Osteoblast (primary cell): ENCODE measurements at regions not wholly inside any gene's neighbourhood (a gene's known extent, or its start where the extent isn't known, plus 50 kb on each side); places are given as distances from the start of the nearest gene placed in this dataset.

Experiments
- DNase-seq: peaks from one replicate; pipeline ENCODE4 v3.0.0; 2011; ENCODE audit warnings: low spot score, mixed read lengths; ENCODE audit not compliant: insufficient read length; ENCODE audit errors: missing footprints
- H2AFZ ChIP-seq: 2 replicates; pipeline ENCODE4 v1.6.0; 2011; ENCODE audit warnings: mild to moderate bottlenecking, low read length
- H3K27ac ChIP-seq: 2 replicates; pipeline ENCODE4 v1.5.1; 2011; ENCODE audit warnings: mild to moderate bottlenecking, low read depth, low read length, moderate library complexity
- H3K27me3 ChIP-seq: 2 replicates; pipeline ENCODE4 v1.6.0; 2012; ENCODE audit warnings: mild to moderate bottlenecking, control low read depth, inconsistent platforms, low read length, moderate library complexity; ENCODE audit not compliant: insufficient read depth
- H3K36me3 ChIP-seq: 2 replicates; pipeline ENCODE4 v1.5.1; 2011; ENCODE audit warnings: mild to moderate bottlenecking, low read length, control low read depth, moderate library complexity; ENCODE audit not compliant: insufficient read depth
- H3K4me1 ChIP-seq: 2 replicates; pipeline ENCODE4 v1.5.1; 2011; ENCODE audit warnings: mild to moderate bottlenecking, low read length, control low read depth, moderate library complexity; ENCODE audit not compliant: insufficient read depth
- H3K4me2 ChIP-seq: 2 replicates; pipeline ENCODE4 v1.6.0; 2011; ENCODE audit warnings: mild to moderate bottlenecking, low read length; ENCODE audit not compliant: insufficient read depth
- H3K4me3 ChIP-seq: fragments of 200-600 bp; sonication (generic); 3 replicates; pipeline ENCODE4 v1.5.1; 2012; ENCODE audit warnings: mild to moderate bottlenecking, low read length, inconsistent platforms; ENCODE audit not compliant: insufficient read depth
- H3K79me2 ChIP-seq: 2 replicates; pipeline ENCODE4 v1.6.0; 2012; ENCODE audit warnings: mild to moderate bottlenecking, low read length, control low read depth, inconsistent platforms; ENCODE audit not compliant: insufficient read depth
- H3K9me3 ChIP-seq: 2 replicates; pipeline ENCODE4 v1.5.1; 2011; ENCODE audit warnings: low read depth, low read length, control low read depth
- H4K20me1 ChIP-seq: 2 replicates; pipeline ENCODE4 v1.6.0; 2012; ENCODE audit warnings: mild to moderate bottlenecking, low read length, control low read depth; ENCODE audit not compliant: insufficient read depth
- TF ChIP-seq, protein P1 (sequence below): IDR thresholded peaks from 2 replicates; pipeline ENCODE4 v1.5.1; 2011; ENCODE audit warnings: mild to moderate bottlenecking, low read depth, low read length, moderate library complexity; ENCODE audit errors: extremely low read depth

DNA sequence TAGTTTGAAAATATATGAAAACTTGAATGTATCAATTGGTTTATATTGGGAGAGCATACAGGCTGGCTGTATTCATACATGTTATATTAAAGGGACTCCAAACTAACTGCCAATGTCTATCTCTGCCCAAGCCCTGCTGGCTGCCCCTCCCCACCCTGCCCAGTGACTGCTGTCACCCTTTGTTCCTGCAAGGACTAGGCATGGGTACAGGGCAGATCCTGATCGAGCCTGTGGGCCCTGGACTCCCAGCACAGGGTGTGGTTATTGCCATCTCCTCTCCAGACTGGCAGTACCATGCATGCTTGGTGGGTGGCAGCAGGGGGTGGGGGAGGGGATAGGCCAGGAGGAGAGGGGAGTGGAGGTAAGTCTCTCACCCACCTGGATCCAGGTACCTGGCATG, 167.5 kb upstream of the RASGEF1B start:
- Histone ChIP-seq H3K27ac (no peak overlapping the region), H3K4me1 (no peaks in the 10 kb centered on the region), H4K20me1 (no peaks in the 10 kb centered on the region), H3K9me3 (no peaks in the 10 kb centered on the region), H2AFZ (no peak overlapping the region), H3K4me3 (no peak overlapping the region), H3K79me2 (no peaks in the 10 kb centered on the region), H3K4me2 (no peak overlapping the region), H3K36me3 (no peaks in the 10 kb centered on the region), H3K27me3 (no peaks in the 10 kb centered on the region)
- DNase-seq, result no peak
- TF ChIP-seq, protein P1, sequence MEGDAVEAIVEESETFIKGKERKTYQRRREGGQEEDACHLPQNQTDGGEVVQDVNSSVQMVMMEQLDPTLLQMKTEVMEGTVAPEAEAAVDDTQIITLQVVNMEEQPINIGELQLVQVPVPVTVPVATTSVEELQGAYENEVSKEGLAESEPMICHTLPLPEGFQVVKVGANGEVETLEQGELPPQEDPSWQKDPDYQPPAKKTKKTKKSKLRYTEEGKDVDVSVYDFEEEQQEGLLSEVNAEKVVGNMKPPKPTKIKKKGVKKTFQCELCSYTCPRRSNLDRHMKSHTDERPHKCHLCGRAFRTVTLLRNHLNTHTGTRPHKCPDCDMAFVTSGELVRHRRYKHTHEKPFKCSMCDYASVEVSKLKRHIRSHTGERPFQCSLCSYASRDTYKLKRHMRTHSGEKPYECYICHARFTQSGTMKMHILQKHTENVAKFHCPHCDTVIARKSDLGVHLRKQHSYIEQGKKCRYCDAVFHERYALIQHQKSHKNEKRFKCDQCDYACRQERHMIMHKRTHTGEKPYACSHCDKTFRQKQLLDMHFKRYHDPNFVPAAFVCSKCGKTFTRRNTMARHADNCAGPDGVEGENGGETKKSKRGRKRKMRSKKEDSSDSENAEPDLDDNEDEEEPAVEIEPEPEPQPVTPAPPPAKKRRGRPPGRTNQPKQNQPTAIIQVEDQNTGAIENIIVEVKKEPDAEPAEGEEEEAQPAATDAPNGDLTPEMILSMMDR, result no peak

DNA sequence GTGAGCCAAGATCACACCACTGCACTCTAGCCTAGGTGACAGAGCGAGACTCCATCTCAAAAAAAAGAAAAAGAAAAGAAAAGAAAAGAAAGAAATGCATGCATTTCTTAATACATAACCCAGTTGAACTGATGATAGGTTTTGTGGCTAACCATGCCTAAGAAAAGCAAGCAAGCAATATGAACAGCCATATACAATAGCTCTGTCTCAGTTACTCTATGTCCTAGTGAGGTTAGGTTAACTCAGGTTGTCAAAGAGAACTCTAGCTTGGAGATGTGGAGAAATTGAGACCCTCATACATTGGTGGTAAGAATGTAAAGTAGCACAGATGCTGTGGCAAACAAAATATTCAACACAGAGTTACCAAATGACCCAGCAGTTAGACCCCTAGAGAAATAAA, 167.0 kb upstream of the RASGEF1B start:
- no peaks in the 10 kb centered on the region for H3K27me3 ChIP-seq
- TF ChIP-seq, protein P1, result no peak
- no peaks in the 10 kb centered on the region for H4K20me1 ChIP-seq
- H3K4me2 ChIP-seq, result no peak overlapping the region
- DNase-seq, result no peak
- no peak overlapping the region for H3K4me3 ChIP-seq
- no peaks in the 10 kb centered on the region for H3K4me1 ChIP-seq
- no peaks in the 10 kb centered on the region for H3K36me3 ChIP-seq
- no peaks in the 10 kb centered on the region for H3K79me2 ChIP-seq
- no peak overlapping the region for H2AFZ ChIP-seq
- H3K27ac ChIP-seq, result no peak overlapping the region
- H3K9me3 ChIP-seq, result no peaks in the 10 kb centered on the region

DNA sequence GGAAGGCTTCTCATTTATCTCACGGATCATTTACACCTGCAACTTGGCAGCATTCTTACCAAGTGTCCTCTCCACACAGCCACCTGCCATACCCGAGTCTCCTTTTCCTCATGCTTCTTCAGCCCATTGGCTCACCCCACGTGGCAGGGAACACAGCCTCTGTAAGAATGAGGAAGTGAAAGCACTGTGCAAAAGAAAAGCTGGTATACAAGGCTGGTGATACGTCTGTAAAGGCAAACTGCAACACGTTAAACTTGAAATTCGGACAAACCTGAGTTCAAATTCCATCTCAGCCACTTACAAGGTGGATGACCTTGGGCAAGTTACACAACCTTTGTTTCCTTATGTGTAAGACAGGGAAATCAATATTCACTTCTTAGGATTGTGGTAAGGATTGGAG, 164.0 kb upstream of the RASGEF1B start:
- peaks cover 11% of the 10 kb centered on the region for H3K4me1 ChIP-seq
- no peak overlapping the region for H2AFZ ChIP-seq
- H3K79me2 ChIP-seq, result no peaks in the 10 kb centered on the region
- TF ChIP-seq, protein P1, result no peak
- no peak for DNase-seq
- H3K4me3 ChIP-seq, result no peak overlapping the region
- no peaks in the 10 kb centered on the region for H3K36me3 ChIP-seq
- no peaks in the 10 kb centered on the region for H4K20me1 ChIP-seq
- no peaks in the 10 kb centered on the region for H3K9me3 ChIP-seq
- no peak overlapping the region for H3K4me2 ChIP-seq
- no peak overlapping the region for H3K27ac ChIP-seq
- H3K27me3 ChIP-seq, result no peaks in the 10 kb centered on the region

DNA sequence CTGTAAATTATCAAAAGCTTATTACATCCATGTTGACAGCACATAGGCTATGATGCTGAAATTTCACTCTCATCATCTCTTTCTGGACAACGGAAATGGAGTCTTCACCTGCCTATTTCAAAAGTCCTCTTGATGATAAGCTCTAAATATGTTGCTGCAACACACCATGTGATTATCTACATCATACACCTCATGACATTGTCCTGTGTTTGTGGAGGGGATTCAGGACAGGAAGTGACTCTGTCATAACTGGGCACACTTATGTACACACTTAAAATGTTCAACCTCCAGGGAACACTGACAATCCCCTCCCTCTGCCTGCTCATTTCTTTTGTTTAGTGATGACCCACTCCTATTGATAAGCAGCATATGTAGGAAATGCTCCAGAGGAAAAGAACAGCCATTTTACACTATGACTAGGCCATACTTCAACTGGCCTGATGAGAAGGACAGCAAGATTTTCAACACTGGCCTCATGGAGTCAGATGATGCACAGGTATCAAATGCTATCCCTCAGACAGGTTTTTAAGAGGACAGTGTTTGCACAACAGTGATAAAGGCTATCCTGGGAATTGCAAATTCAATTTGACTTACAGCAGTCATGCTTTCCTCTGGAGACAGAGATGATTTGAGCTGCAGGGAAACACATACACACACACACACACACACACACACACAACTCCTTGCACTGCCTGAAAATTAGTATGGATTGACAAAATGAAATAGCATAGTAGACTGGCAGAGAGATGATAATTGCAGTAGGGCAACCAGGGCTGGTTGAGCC, 163.3 kb upstream of the RASGEF1B start:
- no peak overlapping the region for H3K27ac ChIP-seq
- H3K4me1 ChIP-seq, result peaks cover 11% of the 10 kb centered on the region
- no peak for DNase-seq
- no peak overlapping the region for H3K4me2 ChIP-seq
- H3K36me3 ChIP-seq, result no peaks in the 10 kb centered on the region
- no peak overlapping the region for H3K4me3 ChIP-seq
- no peaks in the 10 kb centered on the region for H3K9me3 ChIP-seq
- TF ChIP-seq, protein P1, result no peak
- H3K79me2 ChIP-seq, result no peaks in the 10 kb centered on the region
- H3K27me3 ChIP-seq, result no peaks in the 10 kb centered on the region
- no peaks in the 10 kb centered on the region for H4K20me1 ChIP-seq
- H2AFZ ChIP-seq, result no peak overlapping the region
